Stomach (tissue), 8 donors: ENCODE measurements at regions not wholly inside any gene's neighbourhood (a gene's known extent, or its start where the extent isn't known, plus 50 kb on each side); places are given as distances from the start of the nearest gene placed in this dataset.
"Not testable (repeated sequence)": the region's sequence is repeated elsewhere in the genome, so short reads cannot be mapped to it uniquely, and the experiment has no call there.

Source experiments
- DNase-seq, 2 donors: peaks; one replicate each; pipeline versions ENCODE4 v3.0.0 to v3.0.0-alpha.2; 2013 to 2019
- H3K27ac ChIP-seq, 5 donors: fragments of 200-600 bp in 4 of 5; sonication (generic) in 4 of 5; one replicate each; pipeline ENCODE4 v1.5.1; 2013 to 2019; ENCODE audit warnings: mild to moderate bottlenecking in 1 of 5, moderate library complexity in 1 of 5
- H3K27me3 ChIP-seq, 3 donors: fragments of 200-600 bp; sonication (generic); one replicate each; pipeline ENCODE4 v1.5.1; 2017 to 2019; ENCODE audit warnings: mixed run types in 1 of 3
- H3K36me3 ChIP-seq, 4 donors: fragments of 200-600 bp; sonication (generic); 1 replicate in 3 of 4; 2 replicates in 1 of 4; pipeline ENCODE4 v1.5.1; 2016 to 2019
- H3K4me1 ChIP-seq, 4 donors: fragments of 200-600 bp; sonication (generic); one replicate each; pipeline ENCODE4 v1.5.1; 2016 to 2019
- H3K4me3 ChIP-seq, 4 donors: fragments of 200-600 bp; sonication (generic) in 3 of 4; one replicate each; pipeline ENCODE4 v1.5.1; 2016 to 2019; ENCODE audit warnings: mild to moderate bottlenecking in 1 of 4
- H3K9me3 ChIP-seq, 4 donors: fragments of 200-600 bp; sonication (generic); one replicate each; pipeline ENCODE4 v1.5.1; 2016 to 2019
- CTCF ChIP-seq, 7 experiments: fragments of 450-650 bp in 4 of 7; fragments of 200-600 bp in 3 of 7; sonication (generic) in 3 of 7; IDR thresholded peaks; one replicate each; pipeline ENCODE4 v1.5.1; 2016 to 2019; ENCODE audit warnings: antibody characterized with exemption in 7 of 7, control low read depth in 2 of 7, mild to moderate bottlenecking in 1 of 7
- EP300 ChIP-seq: sonication (generic); formaldehyde crosslinking; IDR thresholded peaks from one replicate; pipeline ENCODE4 v1.6.1; 2017; ENCODE audit warnings: antibody characterized with exemption
- POLR2A ChIP-seq, 4 donors: fragments of 450-650 bp; IDR thresholded peaks; one replicate each; pipeline ENCODE4 v1.6.1; 2016; ENCODE audit warnings: antibody characterized with exemption in 4 of 4, control low read depth in 2 of 4, mild to moderate bottlenecking in 1 of 4, moderate library complexity in 1 of 4
- POLR2AphosphoS5 ChIP-seq, 3 donors: sonication (generic); formaldehyde crosslinking; IDR thresholded peaks; one replicate each; pipeline ENCODE4 v1.6.1; 2016; ENCODE audit warnings: antibody characterized with exemption in 3 of 3
- WGBS, 5 donors: extraction: QIAGEN DNeasy Blood & Tissue Kit in 3 of 5; methylation state at CpG; one replicate each; pipeline versions ENCODE4 v1.1.5 to v1.1.7; 2013 to 2018; 5-methylcytosine and 5-hydroxymethylcytosine counted together
- intact Hi-C: fragments of 100-400 bp; cut with DNase I; formaldehyde crosslinking; loops from one replicate; pipeline ENCODE4 v1.15.1; 2023; ENCODE audit warnings: low total_unique reads
- donor health status: healthy with polysubstance abuse.
- donor health status: Bipolar disorder and iron deficiency.
- donor health status: healthy.

DNA sequence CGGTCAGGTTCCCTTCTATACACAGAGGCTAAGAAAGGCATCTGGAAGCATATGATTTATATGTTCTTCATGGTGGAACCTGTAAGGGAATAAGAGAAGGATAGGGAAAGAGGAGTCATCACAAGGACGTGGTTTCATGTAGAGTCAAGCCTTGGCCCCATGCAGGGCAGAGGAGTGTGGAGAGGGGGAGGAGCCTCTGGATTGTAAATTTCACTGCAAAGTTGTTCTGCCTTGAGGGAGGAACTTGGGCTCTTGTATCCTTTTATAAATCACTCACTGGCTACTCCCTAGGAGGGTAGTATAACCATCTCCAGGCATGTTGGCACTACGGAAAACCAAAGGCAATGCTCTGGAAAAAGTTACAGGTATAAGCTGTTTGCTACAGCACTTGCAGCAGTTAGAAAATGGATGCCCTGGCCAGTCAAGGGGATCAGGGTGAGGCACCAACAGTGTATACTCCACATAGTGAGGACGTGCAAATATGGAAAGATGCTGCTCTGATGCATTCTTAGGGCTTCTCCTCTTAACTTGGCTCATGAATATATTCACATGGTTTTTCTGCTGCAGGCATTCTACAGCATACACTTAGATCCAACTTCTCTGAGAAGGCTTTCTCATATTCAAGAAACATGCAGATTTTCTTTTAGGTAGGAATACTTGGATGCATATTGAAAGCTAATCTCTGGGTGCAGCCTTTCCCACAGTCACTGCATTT is 60.3 kb upstream of the ZNF81 start:
- no peak for TF ChIP-seq EP300
- TF ChIP-seq POLR2A (IDR thresholded peaks at IDR 0.05), result no peak
- TF ChIP-seq POLR2AphosphoS5 (IDR thresholded peaks at IDR 0.05), result no peak
- TF ChIP-seq CTCF (IDR thresholded peaks at IDR 0.05), result no peak
- H3K4me1 ChIP-seq, result no peaks in the 10 kb centered on the region
- no peak overlapping the region for H3K27ac ChIP-seq
- intact Hi-C loops, result no loop called here
- H3K27me3 ChIP-seq, result no peaks in the 10 kb centered on the region
- no peak overlapping the region for H3K4me3 ChIP-seq
- peaks cover 0 to 5% (median 2%) of the 10 kb centered on the region in 4 donors for H3K9me3 ChIP-seq
- 43 to 78% (median 53%) methylated on average over 3 to 4 of the region's 4 CpGs for WGBS, 5 donors
- no peak for DNase-seq
- no peaks in the 10 kb centered on the region for H3K36me3 ChIP-seq

DNA sequence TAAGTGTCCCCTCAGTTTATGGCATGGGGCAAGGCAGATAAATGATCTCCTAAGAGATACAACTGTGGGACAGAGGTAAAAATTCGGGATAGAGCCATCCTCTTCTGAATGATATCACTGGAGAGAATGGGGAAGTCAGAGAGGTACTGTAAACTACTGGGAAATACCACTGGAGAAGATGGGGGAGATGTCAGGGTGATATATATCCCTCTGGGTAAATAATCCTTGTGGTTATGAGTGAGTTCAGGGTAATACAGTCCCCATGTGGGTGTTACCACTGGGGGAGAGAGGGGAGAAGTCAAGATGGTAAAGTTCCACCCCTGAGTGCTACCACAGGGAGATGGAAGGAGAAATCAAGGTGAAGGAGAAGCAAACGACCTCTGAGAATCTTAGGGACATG is 63.9 kb upstream of the ZNF81 start:
- no peak for DNase-seq
- WGBS, 5 donors, result 25 to 53% (median 37%) methylated on average over 2 of the region's 2 CpGs
- Histone ChIP-seq H3K27ac (no peak overlapping the region), H3K27me3 (peaks cover 0 to 10% (median 0%) of the 10 kb centered on the region in 3 donors), H3K4me3 (no peak overlapping the region), H3K9me3 (peaks cover 0 to 25% (median 3%) of the 10 kb centered on the region in 4 donors), H3K4me1 (no peaks in the 10 kb centered on the region), H3K36me3 (no peaks in the 10 kb centered on the region)
- TF ChIP-seq EP300 (no peak), POLR2A (IDR thresholded peaks at IDR 0.05) (no peak), POLR2AphosphoS5 (IDR thresholded peaks at IDR 0.05) (no peak), CTCF (IDR thresholded peaks at IDR 0.05) (no peak)
- intact Hi-C loops, result no loop called here

DNA sequence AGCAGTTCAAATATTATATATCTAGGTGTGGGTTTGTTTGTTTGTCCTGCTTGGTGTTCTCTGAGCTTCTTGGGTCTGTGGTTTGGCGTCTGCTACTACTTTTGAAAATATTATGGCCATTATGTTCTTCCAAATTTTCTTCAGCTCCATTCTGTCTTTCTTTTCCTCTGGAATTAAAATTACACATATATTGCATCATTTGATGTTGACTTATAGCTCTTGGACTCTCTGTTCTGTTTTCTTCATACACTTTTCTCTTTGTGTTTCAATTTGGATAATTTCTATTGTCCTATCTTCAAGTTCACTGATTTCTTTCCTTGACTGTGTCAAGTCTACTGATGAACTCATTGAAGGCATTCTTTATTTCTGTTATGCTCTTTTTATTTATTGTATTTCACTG is 65.2 kb upstream of the ZNF81 start:
- intact Hi-C loops, result no loop called here
- Histone ChIP-seq H3K36me3 (no peaks in the 10 kb centered on the region), H3K9me3 (peaks cover 0 to 20% (median 0%) of the 10 kb centered on the region in 4 donors), H3K27me3 (peaks cover 0 to 10% (median 0%) of the 10 kb centered on the region in 3 donors), H3K27ac (no peak overlapping the region), H3K4me3 (no peak overlapping the region), H3K4me1 (no peaks in the 10 kb centered on the region)
- TF ChIP-seq POLR2AphosphoS5 (IDR thresholded peaks at IDR 0.05) (no peak), CTCF (IDR thresholded peaks at IDR 0.05) (no peak), EP300 (no peak), POLR2A (IDR thresholded peaks at IDR 0.05) (no peak)
- no peak for DNase-seq
- WGBS, 5 donors, result 29 to 65% (median 47%) methylated on average over 1 of the region's 1 CpG

DNA sequence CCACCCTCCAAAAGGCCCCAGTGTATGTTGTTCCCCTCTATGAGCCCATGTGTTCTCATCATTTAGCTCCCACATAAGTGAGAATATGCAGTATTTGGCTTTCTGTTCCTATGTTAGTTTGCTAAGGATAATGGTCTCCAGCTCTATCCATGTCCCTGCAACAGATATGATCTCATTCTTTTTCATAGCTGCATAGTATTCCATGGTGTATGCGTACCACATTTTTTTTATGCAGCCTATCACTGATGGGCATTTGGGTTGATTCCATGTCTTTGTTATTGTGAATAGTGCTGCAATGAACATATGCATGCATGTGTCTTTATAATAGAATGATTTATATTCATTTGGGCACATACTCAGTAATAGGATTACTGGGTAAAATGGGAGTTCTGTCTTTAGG is 73.9 kb upstream of the ZNF81 start:
- DNase-seq, H3K27me3 ChIP-seq, H3K4me3 ChIP-seq, H3K4me1 ChIP-seq, H3K36me3 ChIP-seq, H3K27ac ChIP-seq, intact Hi-C loops: not testable (repeated sequence)
- 93 to 100% (median 100%) methylated on average over 1 of the region's 1 CpG for WGBS, 5 donors
- H3K9me3 ChIP-seq, result peaks cover 0 to 22% (median 5%) of the 10 kb centered on the region in 4 donors

GRCh38 chrX:47752685-47753084 is 84.0 kb upstream of the ZNF81 start:
- 36 to 57% (median 51%) methylated on average over 7 of the region's 7 CpGs for WGBS, 5 donors
- peaks cover 0 to 12% (median 0%) of the 10 kb centered on the region in 3 donors for H3K27me3 ChIP-seq
- TF ChIP-seq EP300 (no peak), POLR2A (IDR thresholded peaks at IDR 0.05) (no peak), CTCF (IDR thresholded peaks at IDR 0.05) (no peak), POLR2AphosphoS5 (IDR thresholded peaks at IDR 0.05) (no peak)

More at GRCh38 chrX:47752685-47753084, 84.0 kb upstream of the ZNF81 start:
- Histone ChIP-seq H3K36me3 (no peaks in the 10 kb centered on the region), H3K4me1 (no peaks in the 10 kb centered on the region), H3K4me3 (no peak overlapping the region), H3K27ac (no peak overlapping the region), H3K9me3 (no peaks in the 10 kb centered on the region)
- intact Hi-C loops, result no loop called here
- DNase-seq, result no peak
